Loucy (cell line): ENCODE measurements at regions not wholly inside any gene's neighbourhood (a gene's known extent, or its start where the extent isn't known, plus 50 kb on each side); places are given as distances from the start of the nearest gene placed in this dataset.

ENCODE experiments used
- CTCF ChIP-seq: fragments of 200-600 bp; sonication (generic); conservative IDR thresholded peaks from 2 replicates; pipeline ENCODE4 v1.5.1; 2014; ENCODE audit warnings: mild to moderate bottlenecking, antibody characterized with exemption, low read length
- EZH2phosphoT487 ChIP-seq: fragments of 200-600 bp; IDR thresholded peaks from 2 replicates; pipeline ENCODE4 v1.6.1; 2018; ENCODE audit warnings: antibody characterized with exemption, mild to moderate bottlenecking, moderate library complexity, borderline replicate concordance

GRCh38 chr13:48586591-48587103 is 53.8 kb upstream of the RCBTB2 start:
- TF ChIP-seq CTCF = no peak
- no peak for TF ChIP-seq EZH2phosphoT487
